ENCODE measurements at regions not wholly inside any gene's neighbourhood (a gene's known extent, or its start where the extent isn't known, plus 50 kb on each side); places are given as distances from the start of the nearest gene placed in this dataset.

DNA sequence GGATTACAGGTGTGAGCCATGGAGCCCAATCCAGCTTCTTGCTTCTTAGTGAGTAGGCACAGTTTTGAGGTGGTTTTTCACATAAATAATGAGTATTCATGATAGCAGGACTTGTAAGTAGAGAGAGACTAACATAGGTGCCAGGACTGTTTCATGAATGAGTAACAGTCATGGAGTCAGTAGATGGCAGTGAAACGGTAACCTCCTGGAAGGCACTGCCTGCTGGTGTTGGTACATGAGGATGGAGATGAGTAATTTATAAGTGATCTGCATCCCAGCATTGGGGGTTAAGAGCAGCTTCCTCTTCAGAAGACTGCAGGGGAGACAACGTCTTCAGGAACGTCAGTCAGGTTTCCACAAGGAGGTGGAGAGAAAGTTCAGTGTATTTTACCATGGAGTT is 143.8 kb downstream of the HAUS1 start:
- TF ChIP-seq CTCF (IDR thresholded peaks at IDR 0.05; ENCODE audit: insufficient read depth, low read depth, low read length) (no peak), EZH2 (IDR thresholded peaks at IDR 0.05; ENCODE audit: insufficient read depth, low read length) (no peak)

Measured in astrocyte (in vitro differentiated cells and primary cell).